NCI-H1694 (cell line): ENCODE measurements at regions not wholly inside any gene's neighbourhood (a gene's known extent, or its start where the extent isn't known, plus 50 kb on each side); places are given as distances from the start of the nearest gene placed in this dataset.
"Not testable (repeated sequence)": the region's sequence is repeated elsewhere in the genome, so short reads cannot be mapped to it uniquely, and the experiment has no call there.

Experiments
- DNase-seq: peaks from one replicate; lab custom pipeline; 2025; lab: John Stamatoyannopoulos, UW

GRCh38 chr9:129561594-129562281 lies 59.2 kb downstream of the C9orf50 start:
- no peak for DNase-seq

GRCh38 chr9:129560881-129561306 lies 60.0 kb downstream of the C9orf50 start:
- no peak for DNase-seq

- DNase-seq, result no peak
Measured at GRCh38 chr9:129559506-129559881, 61.4 kb downstream of the C9orf50 start.

- no peak for DNase-seq
Measured at GRCh38 chr9:129558551-129559505, 62.1 kb downstream of the C9orf50 start.

GRCh38 chr9:129558063-129558550 lies 62.8 kb downstream of the C9orf50 start:
- DNase-seq, result no peak

- no peak for DNase-seq
Measured at GRCh38 chr9:129557192-129558036, 63.5 kb downstream of the C9orf50 start.

GRCh38 chr9:129556491-129557191 lies 64.3 kb downstream of the C9orf50 start:
- no peak for DNase-seq

GRCh38 chr9:129555512-129556215 lies 65.2 kb downstream of the C9orf50 start:
- no peak for DNase-seq

GRCh38 chr9:129554649-129555048 lies 66.3 kb downstream of the C9orf50 start:
- DNase-seq, result no peak

- DNase-seq, result no peak
Measured at GRCh38 chr9:129553277-129553676, 67.6 kb downstream of the C9orf50 start.

- no peak for DNase-seq
Measured at GRCh38 chr9:129552064-129552463, 68.8 kb downstream of the C9orf50 start.

GRCh38 chr9:129551393-129551973 lies 69.4 kb downstream of the C9orf50 start:
- no peak for DNase-seq

- DNase-seq, result not testable (repeated sequence)
Measured at GRCh38 chr9:129550977-129551376, 69.9 kb downstream of the C9orf50 start.

GRCh38 chr9:129550199-129550839 lies 70.6 kb downstream of the C9orf50 start:
- no peak for DNase-seq

GRCh38 chr9:129549684-129550083 lies 71.2 kb downstream of the C9orf50 start:
- no peak for DNase-seq

- no peak for DNase-seq
Measured at GRCh38 chr9:129549139-129549538, 71.8 kb downstream of the C9orf50 start.

GRCh38 chr9:129548571-129549135 lies 72.2 kb downstream of the C9orf50 start:
- no peak for DNase-seq

GRCh38 chr9:129547869-129548570 lies 72.9 kb downstream of the C9orf50 start:
- DNase-seq, result no peak

GRCh38 chr9:129547063-129547462 lies 73.8 kb downstream of the C9orf50 start:
- DNase-seq, result no peak
